NCI-H2107 treated with DMSO at 0.1 percent for 48 hours (cell line): ENCODE measurements at regions not wholly inside any gene's neighbourhood (a gene's known extent, or its start where the extent isn't known, plus 50 kb on each side); places are given as distances from the start of the nearest gene placed in this dataset.
"Not testable (repeated sequence)": the region's sequence is repeated elsewhere in the genome, so short reads cannot be mapped to it uniquely, and the experiment has no call there.

Source experiments
- DNase-seq: peaks from one replicate; lab custom pipeline; 2025; ENCODE audit not compliant: unreplicated experiment; lab: John Stamatoyannopoulos, UW

GRCh38 chr2:130251873-130252620, 53.8 kb upstream of the TUBA3E start:
- DNase-seq: no peak

DNA sequence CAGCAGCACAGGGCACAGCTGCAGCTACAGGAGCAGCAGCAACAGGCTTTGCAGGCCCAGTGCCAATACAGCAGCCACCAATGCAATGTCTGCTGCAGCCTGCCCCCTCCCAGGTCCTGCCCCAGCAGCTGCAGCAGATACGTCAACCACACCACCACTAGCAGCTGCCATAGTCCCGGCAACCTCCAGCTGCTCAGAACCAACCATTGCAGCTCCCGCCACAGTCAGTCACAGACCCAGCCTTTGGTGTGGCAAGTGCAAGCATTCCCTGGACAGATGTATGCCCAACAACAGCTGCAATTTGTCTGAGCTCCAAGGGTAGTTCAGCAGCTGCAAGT, 53.3 kb upstream of the TUBA3E start:
- DNase-seq: peak; percentile 37

GRCh38 chr2:130248355-130248754, 50.1 kb upstream of the TUBA3E start:
- not testable (repeated sequence) for DNase-seq
